ENCODE measurements at regions not wholly inside any gene's neighbourhood (a gene's known extent, or its start where the extent isn't known, plus 50 kb on each side); places are given as distances from the start of the nearest gene placed in this dataset.

GRCh38 chr7:137146012-137146455 is 197.5 kb downstream of the PTN start:
- no peaks in the 10 kb centered on the region for H3K36me3 ChIP-seq (ENCODE audit: insufficient read depth, low read length)
- no peak overlapping the region for H3K4me3 ChIP-seq (ENCODE audit: low read length, poor library complexity, severe bottlenecking)
- H2AFZ ChIP-seq (ENCODE audit: low read length) = no peak overlapping the region
- H3K9ac ChIP-seq (ENCODE audit: low read depth, low read length, poor library complexity, severe bottlenecking) = no peak overlapping the region
- H3K4me1 ChIP-seq (ENCODE audit: insufficient read depth, low read length, poor library complexity, severe bottlenecking) = no peaks in the 10 kb centered on the region
- TF ChIP-seq EZH2phosphoT487 (IDR thresholded peaks at IDR 0.05; ENCODE audit: borderline replicate concordance) (no peak), CTCF (conservative IDR thresholded peaks at IDR 0.05; ENCODE audit: low read length) (no peak)
- no peak overlapping the region for H3K4me2 ChIP-seq (ENCODE audit: low read depth, low read length, poor library complexity, severe bottlenecking)
- H3K9me3 ChIP-seq (ENCODE audit: insufficient read depth, low read depth, low read length) = no peaks in the 10 kb centered on the region
- no peaks in the 10 kb centered on the region for H3F3A ChIP-seq (ENCODE audit: low read depth)
- no peaks in the 10 kb centered on the region for H3K27me3 ChIP-seq (ENCODE audit: insufficient read depth, low read length, poor library complexity, severe bottlenecking)
- H4K20me1 ChIP-seq (ENCODE audit: insufficient read depth, low read length, poor library complexity, severe bottlenecking) = no peaks in the 10 kb centered on the region
- no peaks in the 10 kb centered on the region for H3K9me2 ChIP-seq (replicated peaks; ENCODE audit: low read depth, low read length)
- H3K79me2 ChIP-seq (ENCODE audit: insufficient read depth, low read length) = no peaks in the 10 kb centered on the region

- Histone ChIP-seq H3F3A (ENCODE audit: low read depth) (no peaks in the 10 kb centered on the region), H3K4me2 (ENCODE audit: low read depth, low read length, poor library complexity, severe bottlenecking) (no peak overlapping the region), H3K9ac (ENCODE audit: low read depth, low read length, poor library complexity, severe bottlenecking) (no peak overlapping the region), H3K36me3 (ENCODE audit: insufficient read depth, low read length) (no peaks in the 10 kb centered on the region), H2AFZ (ENCODE audit: low read length) (no peak overlapping the region), H3K9me2 (replicated peaks; ENCODE audit: low read depth, low read length) (no peaks in the 10 kb centered on the region), H3K79me2 (ENCODE audit: insufficient read depth, low read length) (no peaks in the 10 kb centered on the region), H3K9me3 (ENCODE audit: insufficient read depth, low read depth, low read length) (no peaks in the 10 kb centered on the region), H3K4me1 (ENCODE audit: insufficient read depth, low read length, poor library complexity, severe bottlenecking) (no peaks in the 10 kb centered on the region), H3K27me3 (ENCODE audit: insufficient read depth, low read length, poor library complexity, severe bottlenecking) (no peaks in the 10 kb centered on the region), H3K4me3 (ENCODE audit: low read length, poor library complexity, severe bottlenecking) (no peak overlapping the region), H4K20me1 (ENCODE audit: insufficient read depth, low read length, poor library complexity, severe bottlenecking) (no peaks in the 10 kb centered on the region)
- no peak for TF ChIP-seq CTCF (conservative IDR thresholded peaks at IDR 0.05; ENCODE audit: low read length)
- TF ChIP-seq EZH2phosphoT487 (IDR thresholded peaks at IDR 0.05; ENCODE audit: borderline replicate concordance) = no peak
Measured at GRCh38 chr7:137142376-137142775, 201.2 kb downstream of the PTN start.

GRCh38 chr7:137135654-137136350 is 207.7 kb downstream of the PTN start:
- Histone ChIP-seq H3K4me2 (ENCODE audit: low read depth, low read length, poor library complexity, severe bottlenecking) (no peak overlapping the region), H4K20me1 (ENCODE audit: insufficient read depth, low read length, poor library complexity, severe bottlenecking) (no peaks in the 10 kb centered on the region)

More at GRCh38 chr7:137135654-137136350, 207.7 kb downstream of the PTN start:
- H2AFZ ChIP-seq (ENCODE audit: low read length) = no peak overlapping the region
- no peaks in the 10 kb centered on the region for H3K27me3 ChIP-seq (ENCODE audit: insufficient read depth, low read length, poor library complexity, severe bottlenecking)
- no peaks in the 10 kb centered on the region for H3F3A ChIP-seq (ENCODE audit: low read depth)
- H3K4me1 ChIP-seq (ENCODE audit: insufficient read depth, low read length, poor library complexity, severe bottlenecking) = no peaks in the 10 kb centered on the region
- H3K36me3 ChIP-seq (ENCODE audit: insufficient read depth, low read length) = no peaks in the 10 kb centered on the region
- no peaks in the 10 kb centered on the region for H3K9me3 ChIP-seq (ENCODE audit: insufficient read depth, low read depth, low read length)
- no peak for TF ChIP-seq EZH2phosphoT487 (IDR thresholded peaks at IDR 0.05; ENCODE audit: borderline replicate concordance)
- TF ChIP-seq CTCF (conservative IDR thresholded peaks at IDR 0.05; ENCODE audit: low read length) = no peak
- H3K9me2 ChIP-seq (replicated peaks; ENCODE audit: low read depth, low read length) = no peaks in the 10 kb centered on the region
- no peak overlapping the region for H3K4me3 ChIP-seq (ENCODE audit: low read length, poor library complexity, severe bottlenecking)
- no peaks in the 10 kb centered on the region for H3K79me2 ChIP-seq (ENCODE audit: insufficient read depth, low read length)
- H3K9ac ChIP-seq (ENCODE audit: low read depth, low read length, poor library complexity, severe bottlenecking) = no peak overlapping the region
